Astrocyte (in vitro differentiated cells and primary cell): ENCODE measurements at regions not wholly inside any gene's neighbourhood (a gene's known extent, or its start where the extent isn't known, plus 50 kb on each side); places are given as distances from the start of the nearest gene placed in this dataset.

ENCODE experiments used
- DNase-seq: peaks from one replicate; pipeline ENCODE4 v3.0.0-alpha.2; 2010; ENCODE audit warnings: low read depth
- FAIRE-seq: peaks from 2 replicates; lab custom pipeline; 2011; peaks lifted over from hg19 to GRCh38; lab: Jason Lieb, UNC
- H2AFZ ChIP-seq: 2 replicates; pipeline ENCODE4 v1.6.0; 2012; ENCODE audit warnings: low read depth, low read length, inconsistent platforms
- H3K27ac ChIP-seq: 2 replicates; pipeline ENCODE4 v1.5.1; 2011; ENCODE audit warnings: low read depth, low read length, inconsistent platforms
- H3K27me3 ChIP-seq: 2 replicates; pipeline ENCODE4 v1.6.0; 2011; ENCODE audit warnings: low read length, inconsistent platforms; ENCODE audit not compliant: insufficient read depth
- H3K36me3 ChIP-seq: 2 replicates; pipeline ENCODE4 v1.5.1; 2011; ENCODE audit warnings: low read length, inconsistent platforms; ENCODE audit not compliant: insufficient read depth
- H3K4me1 ChIP-seq: 2 replicates; pipeline ENCODE4 v1.5.1; 2011; ENCODE audit warnings: low read length, inconsistent platforms; ENCODE audit not compliant: insufficient read depth
- H3K4me2 ChIP-seq: 2 replicates; pipeline ENCODE4 v1.6.0; 2012; ENCODE audit warnings: low read length, inconsistent platforms
- H3K4me3 ChIP-seq: 2 replicates; pipeline ENCODE4 v1.5.1; 2011; ENCODE audit warnings: low read depth, mild to moderate bottlenecking, low read length, inconsistent platforms; ENCODE audit not compliant: insufficient read depth
- H3K79me2 ChIP-seq: 2 replicates; pipeline ENCODE4 v1.6.0; 2012; ENCODE audit warnings: mild to moderate bottlenecking, low read length, inconsistent platforms; ENCODE audit not compliant: insufficient read depth
- H3K9ac ChIP-seq: 2 replicates; pipeline ENCODE4 v1.6.0; 2012; ENCODE audit warnings: mild to moderate bottlenecking, low read length, inconsistent platforms
- H3K9me3 ChIP-seq: 2 replicates; pipeline ENCODE4 v1.5.1; 2012; ENCODE audit warnings: low read depth, mild to moderate bottlenecking, low read length, inconsistent platforms; ENCODE audit not compliant: insufficient read depth
- H4K20me1 ChIP-seq: 2 replicates; pipeline ENCODE4 v1.6.0; 2012; ENCODE audit warnings: low read length, inconsistent platforms; ENCODE audit not compliant: insufficient read depth
- H3K27ac Mint-ChIP-seq: one replicate; pipeline ENCODE4 v1.8.0; 2021; ENCODE audit warnings: mild to moderate bottlenecking, mixed read lengths; ENCODE audit not compliant: unreplicated experiment
- H3K27me3 Mint-ChIP-seq: one replicate; pipeline ENCODE4 v1.8.0; 2021; ENCODE audit warnings: low read depth, mixed read lengths; ENCODE audit not compliant: unreplicated experiment
- H3K36me3 Mint-ChIP-seq: one replicate; pipeline ENCODE4 v1.8.0; 2021; ENCODE audit warnings: low read depth, mixed read lengths; ENCODE audit not compliant: unreplicated experiment
- H3K4me1 Mint-ChIP-seq: one replicate; pipeline ENCODE4 v1.8.0; 2021; ENCODE audit warnings: low read depth, mixed read lengths; ENCODE audit not compliant: unreplicated experiment
- H3K4me3 Mint-ChIP-seq: one replicate; pipeline ENCODE4 v1.8.0; 2021; ENCODE audit warnings: mild to moderate bottlenecking, moderate library complexity, mixed read lengths; ENCODE audit not compliant: unreplicated experiment
- H3K9me3 Mint-ChIP-seq: one replicate; pipeline ENCODE4 v1.8.0; 2021; ENCODE audit warnings: mild to moderate bottlenecking, mixed read lengths; ENCODE audit not compliant: unreplicated experiment
- EZH2 ChIP-seq: IDR thresholded peaks from 2 replicates; pipeline ENCODE4 v1.6.1; 2012; ENCODE audit warnings: mild to moderate bottlenecking, low read length, inconsistent platforms; ENCODE audit not compliant: insufficient read depth
- TF ChIP-seq, protein P1 (sequence below): IDR thresholded peaks from 2 replicates; pipeline ENCODE4 v1.5.1; 2011; ENCODE audit warnings: low read depth, mild to moderate bottlenecking, inconsistent platforms, low read length, moderate library complexity; ENCODE audit not compliant: insufficient read depth

DNA sequence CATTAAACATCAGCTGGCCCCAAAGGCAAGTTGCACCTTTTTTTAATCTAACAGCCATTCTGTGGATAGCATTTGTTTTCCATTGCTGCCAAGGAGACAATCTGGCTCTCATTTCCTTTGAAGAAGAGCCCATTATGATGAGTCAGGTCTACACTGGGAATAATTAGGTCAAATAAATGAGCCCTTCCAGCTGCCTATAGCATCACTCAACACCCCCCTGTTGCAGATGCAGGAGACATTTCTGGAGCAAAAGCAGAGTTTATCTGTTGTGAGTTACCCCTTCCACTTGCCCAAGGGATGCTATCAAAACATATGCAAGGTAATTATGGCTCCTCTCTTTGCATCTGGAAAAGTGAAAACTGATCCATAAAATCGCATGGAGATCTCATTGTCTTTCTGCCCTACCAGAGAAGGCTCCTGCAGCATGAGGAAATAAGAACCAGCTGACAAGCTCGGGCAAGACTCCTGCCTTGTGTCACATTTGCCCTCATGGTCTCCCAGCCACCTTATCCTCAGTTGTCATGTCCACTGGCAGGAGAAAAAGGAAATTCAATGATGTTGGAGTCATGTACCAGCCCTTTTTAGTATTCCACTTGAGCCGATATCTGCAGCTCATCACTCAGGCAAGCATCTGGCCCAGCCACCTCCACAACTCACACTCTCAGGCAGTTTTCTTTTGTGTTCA lies 135.9 kb downstream of the SLC30A10 start:
- no peak overlapping the region for H3K4me3 Mint-ChIP-seq
- Histone ChIP-seq H3K9me3 (peaks cover 4% of the 10 kb centered on the region), H3K27ac (peak overlapping the region; percentile 85), H2AFZ (no peak overlapping the region), H3K79me2 (no peaks in the 10 kb centered on the region), H3K27me3 (no peaks in the 10 kb centered on the region), H3K9ac (peak overlapping the region; percentile 3), H4K20me1 (no peaks in the 10 kb centered on the region), H3K36me3 (no peaks in the 10 kb centered on the region), H3K4me2 (peak overlapping the region; percentile 18), H3K4me3 (no peak overlapping the region), H3K4me1 (peaks cover 36% of the 10 kb centered on the region)
- H3K9me3 Mint-ChIP-seq: no peaks in the 10 kb centered on the region
- peak overlapping the region; percentile 69 for H3K27ac Mint-ChIP-seq
- no peaks in the 10 kb centered on the region for H3K36me3 Mint-ChIP-seq
- peaks cover 21% of the 10 kb centered on the region for H3K4me1 Mint-ChIP-seq
- no peaks in the 10 kb centered on the region for H3K27me3 Mint-ChIP-seq
- peak; percentile 60 for FAIRE-seq
- peak; percentile 87 for DNase-seq
- TF ChIP-seq, protein P1, sequence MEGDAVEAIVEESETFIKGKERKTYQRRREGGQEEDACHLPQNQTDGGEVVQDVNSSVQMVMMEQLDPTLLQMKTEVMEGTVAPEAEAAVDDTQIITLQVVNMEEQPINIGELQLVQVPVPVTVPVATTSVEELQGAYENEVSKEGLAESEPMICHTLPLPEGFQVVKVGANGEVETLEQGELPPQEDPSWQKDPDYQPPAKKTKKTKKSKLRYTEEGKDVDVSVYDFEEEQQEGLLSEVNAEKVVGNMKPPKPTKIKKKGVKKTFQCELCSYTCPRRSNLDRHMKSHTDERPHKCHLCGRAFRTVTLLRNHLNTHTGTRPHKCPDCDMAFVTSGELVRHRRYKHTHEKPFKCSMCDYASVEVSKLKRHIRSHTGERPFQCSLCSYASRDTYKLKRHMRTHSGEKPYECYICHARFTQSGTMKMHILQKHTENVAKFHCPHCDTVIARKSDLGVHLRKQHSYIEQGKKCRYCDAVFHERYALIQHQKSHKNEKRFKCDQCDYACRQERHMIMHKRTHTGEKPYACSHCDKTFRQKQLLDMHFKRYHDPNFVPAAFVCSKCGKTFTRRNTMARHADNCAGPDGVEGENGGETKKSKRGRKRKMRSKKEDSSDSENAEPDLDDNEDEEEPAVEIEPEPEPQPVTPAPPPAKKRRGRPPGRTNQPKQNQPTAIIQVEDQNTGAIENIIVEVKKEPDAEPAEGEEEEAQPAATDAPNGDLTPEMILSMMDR: no peak
- TF ChIP-seq EZH2: no peak

DNA sequence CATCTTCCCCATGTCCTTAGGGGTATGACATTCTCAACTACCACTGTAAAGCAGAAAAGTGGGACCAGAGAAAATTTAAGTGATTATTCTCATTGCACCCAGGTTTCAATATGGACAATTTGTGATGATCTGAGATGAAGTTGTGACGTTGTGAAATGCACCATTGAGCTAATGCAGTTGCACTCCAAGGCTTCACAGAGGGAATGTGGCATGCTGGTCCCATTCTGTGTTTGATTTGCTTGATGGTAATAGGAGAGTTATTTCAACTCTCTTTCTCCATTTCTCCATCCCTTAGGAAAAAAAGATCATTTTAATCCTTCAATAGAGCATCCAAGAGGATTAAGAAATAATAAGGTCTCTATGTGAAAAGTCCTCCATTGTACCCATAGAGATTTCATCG lies 136.6 kb downstream of the SLC30A10 start:
- no peaks in the 10 kb centered on the region for H3K27me3 ChIP-seq
- no peaks in the 10 kb centered on the region for H3K27me3 Mint-ChIP-seq
- H3K27ac ChIP-seq: peak overlapping the region; percentile 85
- TF ChIP-seq, protein P1: no peak
- no peak for TF ChIP-seq EZH2
- FAIRE-seq (no peak), DNase-seq (no peak)
- no peaks in the 10 kb centered on the region for H3K36me3 Mint-ChIP-seq
- no peaks in the 10 kb centered on the region for H3K36me3 ChIP-seq
- H3K4me1 Mint-ChIP-seq: peaks cover 21% of the 10 kb centered on the region
- peaks cover 36% of the 10 kb centered on the region for H3K4me1 ChIP-seq
- H4K20me1 ChIP-seq: no peaks in the 10 kb centered on the region
- no peak overlapping the region for H3K4me3 Mint-ChIP-seq
- no peaks in the 10 kb centered on the region for H3K9me3 Mint-ChIP-seq
- no peak overlapping the region for H3K27ac Mint-ChIP-seq
- peak overlapping the region; percentile 65 for H3K9ac ChIP-seq
- H3K4me2 ChIP-seq: peak overlapping the region; percentile 63
- no peak overlapping the region for H3K4me3 ChIP-seq
- no peaks in the 10 kb centered on the region for H3K79me2 ChIP-seq
- no peak overlapping the region for H2AFZ ChIP-seq
- peaks cover 4% of the 10 kb centered on the region for H3K9me3 ChIP-seq
